Suprapubic skin (tissue), 3 donors: ENCODE measurements at regions not wholly inside any gene's neighbourhood (a gene's known extent, or its start where the extent isn't known, plus 50 kb on each side); places are given as distances from the start of the nearest gene placed in this dataset.

ENCODE experiments used
- CTCF ChIP-seq, 2 donors: fragments of 200-600 bp in 1 of 2; fragments of 450-650 bp in 1 of 2; sonication (generic) in 1 of 2; IDR thresholded peaks; one replicate each; pipeline ENCODE4 v1.5.1; 2016 to 2019; ENCODE audit warnings: antibody characterized with exemption in 2 of 2, mild to moderate bottlenecking in 1 of 2, moderate library complexity in 1 of 2
- EP300 ChIP-seq: sonication (generic); formaldehyde crosslinking; IDR thresholded peaks from one replicate; pipeline ENCODE4 v1.6.1; 2017; ENCODE audit warnings: antibody characterized with exemption
- POLR2A ChIP-seq, 2 donors: fragments of 450-650 bp; IDR thresholded peaks; one replicate each; pipeline ENCODE4 v1.6.1; 2017; ENCODE audit warnings: antibody characterized with exemption in 2 of 2, mild to moderate bottlenecking in 2 of 2, moderate library complexity in 2 of 2

- TF ChIP-seq CTCF (IDR thresholded peaks at IDR 0.05), result no peak
- TF ChIP-seq POLR2A (IDR thresholded peaks at IDR 0.05), result no peak
- TF ChIP-seq EP300, result no peak
These were observed 138.9 kb upstream of the CLEC14A start for GRCh38 chr14:38394767-38395166.
